GM18505 (cell line): ENCODE measurements at regions not wholly inside any gene's neighbourhood (a gene's known extent, or its start where the extent isn't known, plus 50 kb on each side); places are given as distances from the start of the nearest gene placed in this dataset.

ENCODE experiments used
- ATAC-seq: cut with Tn5 transposase; IDR thresholded peaks from one replicate; pipeline ENCODE4 v1.9.1; 2021; ENCODE audit not compliant: unreplicated experiment
- POLR2A ChIP-seq: IDR thresholded peaks from 4 replicates; pipeline ENCODE4 v1.6.1; 2011; ENCODE audit warnings: borderline replicate concordance; ENCODE audit not compliant: insufficient read depth, insufficient read length; ENCODE audit errors: extremely low read depth

GRCh38 chr1:195158091-195158490 lies 1450.1 kb downstream of the KCNT2 start:
- TF ChIP-seq POLR2A: no peak
- ATAC-seq: no peak

GRCh38 chr1:195153107-195153506 lies 1455.1 kb downstream of the KCNT2 start:
- ATAC-seq: no peak

GRCh38 chr1:195150768-195151167 lies 1457.5 kb downstream of the KCNT2 start:
- no peak for TF ChIP-seq POLR2A
- ATAC-seq: no peak

More at GRCh38 chr1:195153107-195153506, 1455.1 kb downstream of the KCNT2 start:
- TF ChIP-seq POLR2A: no peak

GRCh38 chr1:195141294-195141693 lies 1466.9 kb downstream of the KCNT2 start:
- ATAC-seq: no peak
- no peak for TF ChIP-seq POLR2A

GRCh38 chr1:195130598-195130997 lies 1477.6 kb downstream of the KCNT2 start:
- TF ChIP-seq POLR2A: no peak
- ATAC-seq: no peak

GRCh38 chr1:195122497-195122896 lies 1485.7 kb downstream of the KCNT2 start:
- no peak for TF ChIP-seq POLR2A
- no peak for ATAC-seq

- ATAC-seq: no peak
Measured at GRCh38 chr1:195113471-195113870, 1494.8 kb downstream of the KCNT2 start.

GRCh38 chr1:195105773-195106172 lies 1502.5 kb downstream of the KCNT2 start:
- ATAC-seq: no peak
- no peak for TF ChIP-seq POLR2A

More at GRCh38 chr1:195113471-195113870, 1494.8 kb downstream of the KCNT2 start:
- TF ChIP-seq POLR2A: no peak

GRCh38 chr1:195105281-195105680 lies 1503.0 kb downstream of the KCNT2 start:
- TF ChIP-seq POLR2A: no peak
- no peak for ATAC-seq

GRCh38 chr1:195097316-195097715 lies 1510.9 kb downstream of the KCNT2 start:
- no peak for ATAC-seq
- TF ChIP-seq POLR2A: no peak

GRCh38 chr1:195096051-195096521 lies 1512.2 kb downstream of the KCNT2 start:
- ATAC-seq: no peak
- no peak for TF ChIP-seq POLR2A

GRCh38 chr1:195085196-195085595 lies 1523.0 kb downstream of the KCNT2 start:
- no peak for TF ChIP-seq POLR2A
- no peak for ATAC-seq

GRCh38 chr1:195082183-195082582 lies 1526.1 kb downstream of the KCNT2 start:
- no peak for ATAC-seq
- TF ChIP-seq POLR2A: no peak

- ATAC-seq: no peak
- TF ChIP-seq POLR2A: no peak
Measured at GRCh38 chr1:195076682-195077081, 1531.6 kb downstream of the KCNT2 start.

GRCh38 chr1:195075973-195076372 lies 1532.3 kb downstream of the KCNT2 start:
- ATAC-seq: no peak
- no peak for TF ChIP-seq POLR2A
